ENCODE measurements at regions not wholly inside any gene's neighbourhood (a gene's known extent, or its start where the extent isn't known, plus 50 kb on each side); places are given as distances from the start of the nearest gene placed in this dataset.

DNA sequence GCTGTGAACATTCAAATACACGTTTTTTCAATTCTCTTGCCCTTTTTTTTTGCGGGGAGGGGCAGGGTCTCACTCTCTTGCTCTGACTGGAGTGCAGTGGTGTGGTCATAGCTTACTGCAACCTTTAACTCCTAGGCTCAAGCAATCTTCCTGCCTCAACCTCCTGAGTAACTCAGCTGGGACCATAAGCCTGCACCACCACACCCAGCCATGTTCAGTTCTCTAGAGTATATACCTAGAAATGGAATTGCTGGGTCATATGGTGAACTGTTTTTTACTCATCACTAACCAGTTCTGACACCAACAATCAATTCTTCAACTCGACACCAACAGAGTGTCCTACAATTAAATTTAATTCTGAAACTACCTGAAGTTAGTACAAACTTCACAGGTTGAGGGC, 85.5 kb upstream of the ZNF169 start:
- Mint-ChIP-seq H3K9me3 (no peaks in the 10 kb centered on the region), H3K27me3 (ENCODE audit: low read depth, poor library complexity) (no peaks in the 10 kb centered on the region), H3K4me1 (peaks cover 34% of the 10 kb centered on the region), H3K27ac (peak overlapping the region; percentile 71), H3K4me3 (no peak overlapping the region), H3K36me3 (ENCODE audit: low read depth) (peaks cover 49% of the 10 kb centered on the region)
- no peak for DNase-seq
- TF ChIP-seq, protein P1, sequence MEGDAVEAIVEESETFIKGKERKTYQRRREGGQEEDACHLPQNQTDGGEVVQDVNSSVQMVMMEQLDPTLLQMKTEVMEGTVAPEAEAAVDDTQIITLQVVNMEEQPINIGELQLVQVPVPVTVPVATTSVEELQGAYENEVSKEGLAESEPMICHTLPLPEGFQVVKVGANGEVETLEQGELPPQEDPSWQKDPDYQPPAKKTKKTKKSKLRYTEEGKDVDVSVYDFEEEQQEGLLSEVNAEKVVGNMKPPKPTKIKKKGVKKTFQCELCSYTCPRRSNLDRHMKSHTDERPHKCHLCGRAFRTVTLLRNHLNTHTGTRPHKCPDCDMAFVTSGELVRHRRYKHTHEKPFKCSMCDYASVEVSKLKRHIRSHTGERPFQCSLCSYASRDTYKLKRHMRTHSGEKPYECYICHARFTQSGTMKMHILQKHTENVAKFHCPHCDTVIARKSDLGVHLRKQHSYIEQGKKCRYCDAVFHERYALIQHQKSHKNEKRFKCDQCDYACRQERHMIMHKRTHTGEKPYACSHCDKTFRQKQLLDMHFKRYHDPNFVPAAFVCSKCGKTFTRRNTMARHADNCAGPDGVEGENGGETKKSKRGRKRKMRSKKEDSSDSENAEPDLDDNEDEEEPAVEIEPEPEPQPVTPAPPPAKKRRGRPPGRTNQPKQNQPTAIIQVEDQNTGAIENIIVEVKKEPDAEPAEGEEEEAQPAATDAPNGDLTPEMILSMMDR (IDR thresholded peaks at IDR 0.05): no peak

DNA sequence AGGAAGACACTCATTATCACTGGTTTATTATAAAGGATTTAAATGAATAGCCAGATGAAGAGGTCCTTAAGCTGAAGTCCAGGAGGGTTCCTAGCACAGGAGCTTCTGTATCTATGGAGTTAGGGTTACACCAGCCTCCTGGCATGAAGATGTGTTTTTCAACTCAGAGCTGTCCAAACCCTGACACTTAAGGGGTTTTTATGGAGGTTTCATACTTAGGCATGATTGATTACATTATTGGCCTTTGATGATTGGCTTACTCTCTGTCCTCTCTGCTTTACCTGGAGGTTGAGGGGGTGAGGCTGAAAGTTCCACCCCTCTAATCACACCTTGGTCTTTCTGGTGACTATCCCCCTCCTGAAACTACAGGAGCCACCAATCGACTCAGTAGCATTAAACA, 84.9 kb upstream of the ZNF169 start:
- DNase-seq: no peak
- peaks cover 51% of the 10 kb centered on the region for H3K36me3 Mint-ChIP-seq (ENCODE audit: low read depth)
- H3K4me3 Mint-ChIP-seq: no peak overlapping the region
- H3K4me1 Mint-ChIP-seq: peaks cover 31% of the 10 kb centered on the region
- no peak overlapping the region for H3K27ac Mint-ChIP-seq
- TF ChIP-seq, protein P1 (IDR thresholded peaks at IDR 0.05): no peak
- H3K27me3 Mint-ChIP-seq (ENCODE audit: low read depth, poor library complexity): no peaks in the 10 kb centered on the region
- no peaks in the 10 kb centered on the region for H3K9me3 Mint-ChIP-seq

DNA sequence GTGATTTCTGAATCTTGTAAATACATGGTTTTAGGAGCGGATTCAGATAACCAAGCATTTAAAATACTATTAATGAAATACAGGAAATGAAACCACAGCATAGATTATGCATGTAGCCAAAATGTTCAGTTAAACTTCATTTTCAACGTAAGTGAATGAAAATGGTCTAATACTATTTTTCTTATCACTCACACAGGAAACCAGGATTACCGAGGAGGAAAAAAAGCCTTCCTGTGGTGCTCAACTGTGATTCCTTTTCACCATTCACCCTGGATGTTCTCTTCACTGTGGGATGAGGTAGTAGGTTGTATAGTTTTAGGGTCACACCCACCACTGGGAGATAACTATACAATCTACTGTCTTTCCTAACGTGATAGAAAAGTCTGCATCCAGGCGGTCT, 83.4 kb upstream of the ZNF169 start:
- H3K36me3 Mint-ChIP-seq (ENCODE audit: low read depth): peaks cover 56% of the 10 kb centered on the region
- DNase-seq: no peak
- H3K9me3 Mint-ChIP-seq: no peaks in the 10 kb centered on the region
- H3K27ac Mint-ChIP-seq: no peak overlapping the region
- TF ChIP-seq, protein P1 (IDR thresholded peaks at IDR 0.05): no peak
- no peaks in the 10 kb centered on the region for H3K27me3 Mint-ChIP-seq (ENCODE audit: low read depth, poor library complexity)
- H3K4me1 Mint-ChIP-seq: peaks cover 31% of the 10 kb centered on the region
- H3K4me3 Mint-ChIP-seq: no peak overlapping the region

DNA sequence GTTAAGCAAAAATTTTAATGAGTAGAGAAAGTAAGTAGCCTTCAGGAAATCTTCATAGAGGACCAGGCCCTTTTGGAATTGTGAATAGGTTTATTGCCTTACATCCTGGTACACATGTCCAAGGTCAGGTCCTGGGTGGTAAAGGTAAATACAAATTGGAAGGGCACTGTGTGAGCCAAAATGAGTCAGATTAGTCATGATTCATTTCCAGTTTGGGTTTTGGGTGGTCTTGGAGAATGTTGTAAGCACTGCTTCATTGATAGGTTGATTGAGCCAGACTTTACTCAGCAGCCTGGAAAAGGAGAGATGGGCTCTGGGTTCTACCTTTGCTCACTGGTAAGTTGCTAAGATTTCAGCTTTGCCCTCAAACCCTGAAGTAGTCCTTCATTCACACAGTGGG, 82.5 kb upstream of the ZNF169 start:
- Mint-ChIP-seq H3K36me3 (ENCODE audit: low read depth) (peaks cover 56% of the 10 kb centered on the region), H3K9me3 (no peaks in the 10 kb centered on the region), H3K27me3 (ENCODE audit: low read depth, poor library complexity) (no peaks in the 10 kb centered on the region), H3K4me3 (no peak overlapping the region), H3K27ac (no peak overlapping the region), H3K4me1 (peaks cover 40% of the 10 kb centered on the region)
- DNase-seq: no peak
- TF ChIP-seq, protein P1 (IDR thresholded peaks at IDR 0.05): no peak

DNA sequence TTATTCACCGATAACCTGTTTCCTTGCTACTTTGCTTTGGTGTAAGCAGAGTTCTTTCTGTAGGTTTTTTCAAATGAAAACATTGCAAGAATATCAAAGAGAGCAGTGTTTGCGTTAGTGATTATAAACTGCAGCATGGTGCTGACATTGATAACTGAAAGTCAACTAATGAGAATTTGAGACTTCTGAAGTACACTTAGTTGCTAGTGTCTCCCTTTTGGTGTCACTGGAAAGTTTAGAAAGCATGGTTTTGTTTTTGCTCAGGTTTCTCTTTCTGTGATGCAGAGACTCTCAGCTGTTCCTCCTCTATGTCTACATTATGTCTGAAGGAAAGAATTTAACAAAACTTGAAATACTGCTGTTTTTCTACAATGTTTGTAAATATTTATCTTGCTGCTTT, 80.2 kb upstream of the ZNF169 start:
- no peak for DNase-seq
- Mint-ChIP-seq H3K27ac (peak overlapping the region; percentile 28), H3K36me3 (ENCODE audit: low read depth) (peaks cover 60% of the 10 kb centered on the region), H3K4me3 (no peak overlapping the region), H3K9me3 (no peaks in the 10 kb centered on the region), H3K4me1 (peaks cover 46% of the 10 kb centered on the region), H3K27me3 (ENCODE audit: low read depth, poor library complexity) (no peaks in the 10 kb centered on the region)
- TF ChIP-seq, protein P1 (IDR thresholded peaks at IDR 0.05): no peak

DNA sequence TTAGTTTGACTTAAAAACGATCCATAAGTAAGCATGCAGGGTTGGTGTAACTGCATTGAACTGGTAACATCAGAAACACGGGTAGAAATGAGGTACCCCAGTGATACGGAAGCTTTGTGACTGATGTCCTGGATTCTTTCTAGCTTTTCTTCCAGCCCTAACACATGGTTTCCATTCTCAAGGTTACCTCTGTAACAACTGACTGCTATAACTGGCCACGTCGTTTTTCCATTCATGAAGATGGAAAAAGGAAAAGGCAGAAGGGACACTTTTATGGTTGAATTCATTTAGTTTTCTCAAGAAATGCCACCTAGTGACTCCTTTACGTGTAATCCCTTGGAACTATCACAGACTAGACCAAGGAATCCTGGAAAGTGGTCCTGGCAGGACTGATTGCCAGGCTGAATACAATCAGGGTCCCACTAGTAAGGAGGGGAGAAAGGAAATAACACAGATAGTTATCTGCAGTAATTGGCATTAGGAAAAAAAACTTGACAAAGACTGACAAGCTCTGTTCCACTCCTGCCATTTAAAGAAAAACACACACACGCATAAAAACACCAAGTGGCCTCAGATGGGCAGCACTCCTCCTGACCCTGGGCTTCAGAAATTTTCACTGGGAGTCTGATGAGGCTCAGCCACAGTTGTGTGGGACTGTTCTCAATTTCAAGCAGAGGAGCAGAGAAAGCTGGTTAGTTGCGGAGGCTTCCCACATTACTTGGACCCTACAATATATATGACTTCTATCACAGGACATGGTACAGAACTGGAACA, 77.5 kb upstream of the ZNF169 start:
- Mint-ChIP-seq H3K9me3 (peaks cover 3% of the 10 kb centered on the region), H3K27me3 (ENCODE audit: low read depth, poor library complexity) (no peaks in the 10 kb centered on the region), H3K4me1 (peaks cover 46% of the 10 kb centered on the region), H3K4me3 (no peak overlapping the region), H3K27ac (peak overlapping the region; percentile 94), H3K36me3 (ENCODE audit: low read depth) (peaks cover 60% of the 10 kb centered on the region)
- DNase-seq: no peak
- TF ChIP-seq, protein P1 (IDR thresholded peaks at IDR 0.05): no peak
